OCI-LY7 (cell line): ENCODE measurements at regions not wholly inside any gene's neighbourhood (a gene's known extent, or its start where the extent isn't known, plus 50 kb on each side); places are given as distances from the start of the nearest gene placed in this dataset.

ENCODE experiments used
- BruUV-seq: library from RNA; stranded (reverse); fragments of 400-500 nt; replicated peaks from 2 replicates; lab custom pipeline; 2021; lab: Mats Ljungman, UMichigan
- CTCF ChIA-PET: fragments of 300-600 bp; sonication (Branson Sonifier 250); formaldehyde crosslinking; loops from one replicate; lab custom pipeline; 2022; ENCODE audit warnings: antibody characterized with exemption; ENCODE audit not compliant: unreplicated experiment; lab: Charles Lee
- POLR2A ChIA-PET: fragments of 300-600 bp; sonication (Branson Sonifier 250); formaldehyde crosslinking; loops from one replicate; lab custom pipeline; 2022; ENCODE audit warnings: antibody characterized with exemption; lab: Charles Lee
- DNase-seq: peaks from one replicate; pipeline ENCODE4 v3.0.0-alpha.2; 2015; ENCODE audit warnings: low spot score
- H2AFZ ChIP-seq: fragments of 200-600 bp; sonication (generic), shearing (Covaris generic); 2 replicates; pipeline ENCODE4 v1.6.1; 2014; ENCODE audit warnings: mild to moderate bottlenecking, antibody characterized with exemption, low read length, moderate library complexity
- H3K27ac ChIP-seq: fragments of 200-600 bp; sonication (generic); 2 replicates; pipeline ENCODE4 v1.5.1; 2014; ENCODE audit warnings: mixed run types, low read depth, mild to moderate bottlenecking, moderate library complexity, low read length, inconsistent platforms; ENCODE audit not compliant: poor library complexity, severe bottlenecking
- H3K36me3 ChIP-seq: fragments of 200-600 bp; sonication (generic); 2 replicates; pipeline ENCODE4 v1.6.1; 2014; ENCODE audit warnings: mild to moderate bottlenecking, antibody characterized with exemption, low read length, moderate library complexity, mixed read lengths; ENCODE audit not compliant: insufficient read depth
- H3K4me1 ChIP-seq: fragments of 200-600 bp; sonication (generic); 2 replicates; pipeline ENCODE4 v1.5.1; 2014; ENCODE audit warnings: mild to moderate bottlenecking, low read length; ENCODE audit not compliant: insufficient read depth, poor library complexity, severe bottlenecking
- H3K4me2 ChIP-seq: fragments of 200-600 bp; sonication (generic); 2 replicates; pipeline ENCODE4 v1.6.1; 2014; ENCODE audit warnings: mild to moderate bottlenecking, low read length
- H3K4me3 ChIP-seq: fragments of 200-600 bp; sonication (generic); 2 replicates; pipeline ENCODE4 v1.5.1; 2014; ENCODE audit warnings: mild to moderate bottlenecking, low read depth, low read length; ENCODE audit not compliant: poor library complexity, severe bottlenecking
- H3K79me2 ChIP-seq: fragments of 200-600 bp; sonication (generic); 2 replicates; pipeline ENCODE4 v1.6.1; 2016; ENCODE audit warnings: low read depth, mild to moderate bottlenecking, low read length, moderate library complexity, mixed read lengths; ENCODE audit not compliant: insufficient read depth
- H3K9me2 ChIP-seq: fragments of 200-600 bp; sonication (generic); 2 replicates; pipeline ENCODE4 v1.6.1; 2016; ENCODE audit warnings: mild to moderate bottlenecking, low read length, mixed read lengths; ENCODE audit not compliant: insufficient read depth
- H3K9me3 ChIP-seq: fragments of 200-600 bp; sonication (generic); 2 replicates; pipeline ENCODE4 v1.6.1; 2014; ENCODE audit warnings: mild to moderate bottlenecking, mixed run types, low read length, mixed read lengths
- H4K20me1 ChIP-seq: fragments of 200-600 bp; sonication (generic); 2 replicates; pipeline ENCODE4 v1.6.1; 2014; ENCODE audit warnings: mild to moderate bottlenecking, antibody characterized with exemption, low read length, moderate library complexity, mixed read lengths; ENCODE audit not compliant: insufficient read depth
- CTCF ChIP-seq: fragments of 200-600 bp; sonication (generic); conservative IDR thresholded peaks from 2 replicates; pipeline ENCODE4 v1.5.1; 2014; ENCODE audit warnings: mild to moderate bottlenecking, antibody characterized with exemption, low read length, moderate library complexity, mixed read lengths
- EZH2phosphoT487 ChIP-seq: fragments of 200-600 bp; sonication (generic); IDR thresholded peaks from 2 replicates; pipeline ENCODE4 v1.6.1; 2018; ENCODE audit warnings: low read depth, borderline replicate concordance, mild to moderate bottlenecking, mixed run types, antibody characterized with exemption, low read length, moderate library complexity, mixed read lengths
- intact Hi-C: fragments of 100-400 bp; cut with micrococcal nuclease; formaldehyde crosslinking; loops from one replicate; pipeline ENCODE4 v1.10.0; 2022; ENCODE audit not compliant: unreplicated experiment

- Histone ChIP-seq H3K9me2 (no peaks in the 10 kb centered on the region), H4K20me1 (no peaks in the 10 kb centered on the region), H3K4me1 (no peaks in the 10 kb centered on the region), H3K9me3 (no peaks in the 10 kb centered on the region), H3K27ac (no peak overlapping the region), H3K4me2 (no peak overlapping the region), H2AFZ (no peak overlapping the region), H3K79me2 (no peaks in the 10 kb centered on the region), H3K36me3 (no peaks in the 10 kb centered on the region), H3K4me3 (no peak overlapping the region)
- ChIA-PET CTCF (no interaction called here), POLR2A (no interaction called here)
- intact Hi-C loops: no loop called here
- BruUV-seq: no TSS peak
- no peak for DNase-seq
- TF ChIP-seq EZH2phosphoT487 (no peak), CTCF (no peak)
These were observed 143.8 kb upstream of the FOXF1 start for GRCh38 chr16:86366481-86366880.

GRCh38 chr16:86367291-86368072, 142.8 kb upstream of the FOXF1 start:
- no TSS peak for BruUV-seq
- CTCF ChIA-PET: no interaction called here

More at GRCh38 chr16:86367291-86368072, 142.8 kb upstream of the FOXF1 start:
- Histone ChIP-seq H3K79me2 (no peaks in the 10 kb centered on the region), H3K27ac (no peak overlapping the region), H3K9me2 (no peaks in the 10 kb centered on the region), H4K20me1 (no peaks in the 10 kb centered on the region), H3K36me3 (no peaks in the 10 kb centered on the region), H2AFZ (no peak overlapping the region), H3K4me3 (no peak overlapping the region), H3K4me2 (no peak overlapping the region), H3K4me1 (no peaks in the 10 kb centered on the region), H3K9me3 (no peaks in the 10 kb centered on the region)
- POLR2A ChIA-PET: no interaction called here
- intact Hi-C loops: no loop called here
- TF ChIP-seq CTCF (no peak), EZH2phosphoT487 (no peak)
- DNase-seq: no peak
